B cell (primary cell): ENCODE measurements at regions not wholly inside any gene's neighbourhood (a gene's known extent, or its start where the extent isn't known, plus 50 kb on each side); places are given as distances from the start of the nearest gene placed in this dataset.

Experiments
- ATAC-seq: fragments of 200-7000 bp; cut with Tn5 transposase; one replicate; pipeline ENCODE4 v1.10.0; 2021; ENCODE audit warnings: low read depth, mild to moderate bottlenecking, moderate number of reproducible peaks, moderate library complexity
- CTCF ChIA-PET: fragments of 350-600 bp; sonication (Branson Sonifier 250); formaldehyde crosslinking; loops from one replicate; lab custom pipeline; 2021; ENCODE audit warnings: antibody characterized with exemption, inconsistent platforms; lab: Charles Lee
- POLR2A ChIA-PET: fragments of 350-600 bp; sonication (Branson Sonifier 250); formaldehyde crosslinking; loops from one replicate; lab custom pipeline; 2021; ENCODE audit warnings: antibody characterized with exemption; lab: Charles Lee
- DNase-seq: peaks from one replicate; pipeline ENCODE4 v3.0.0; 2013
- H2AFZ ChIP-seq: 2 replicates; pipeline ENCODE4 v1.6.1; 2012; ENCODE audit warnings: mild to moderate bottlenecking, low read depth, low read length; ENCODE audit not compliant: insufficient read depth, poor library complexity, severe bottlenecking
- H3K27ac ChIP-seq, 2 donors: 1 replicate in 1 of 2; 2 replicates in 1 of 2; pipeline ENCODE4 v1.5.1; 2012 to 2013; ENCODE audit warnings: low read length in 2 of 2, mild to moderate bottlenecking in 2 of 2, moderate library complexity in 1 of 2
- H3K27me3 ChIP-seq, 4 experiments: fragments of 200-600 bp in 1 of 4; sonication (generic) in 1 of 4; replicated peaks in 1 of 4; 1 replicate in 2 of 4; 2 replicates in 2 of 4; pipeline versions ENCODE4 v1.6.1 to v1.7.0; 2013 to 2016; ENCODE audit warnings: low read length in 3 of 4, mild to moderate bottlenecking in 2 of 4, mixed read lengths in 1 of 4, moderate library complexity in 1 of 4; ENCODE audit not compliant: insufficient read depth in 4 of 4, control insufficient read depth in 3 of 4; ENCODE audit errors: control extremely low read depth in 1 of 4
- H3K36me3 ChIP-seq, 2 experiments: replicated peaks in 1 of 2; 1 replicate in 1 of 2; 2 replicates in 1 of 2; pipeline versions ENCODE4 v1.6.1 to v1.7.1; 2013; ENCODE audit warnings: low read length in 1 of 2; ENCODE audit not compliant: insufficient read depth in 2 of 2, control insufficient read depth in 1 of 2; ENCODE audit errors: control extremely low read depth in 1 of 2, extremely low read depth in 1 of 2
- H3K4me1 ChIP-seq, 2 donors: fragments of 200-600 bp in 1 of 2; sonication (generic) in 1 of 2; 1 replicate in 1 of 2; 2 replicates in 1 of 2; pipeline versions ENCODE4 v1.5.1 to v1.6.1; 2013 to 2017; ENCODE audit warnings: low read length in 2 of 2; ENCODE audit not compliant: control insufficient read depth in 2 of 2, insufficient read depth in 2 of 2
- H3K4me2 ChIP-seq: replicated peaks from 2 replicates; pipeline ENCODE3; 2012; ENCODE audit warnings: mild to moderate bottlenecking, low read depth, low read length; ENCODE audit not compliant: poor library complexity, severe bottlenecking
- H3K4me3 ChIP-seq, 5 experiments: fragments of 200-600 bp in 1 of 5; sonication (generic) in 1 of 5; 1 replicate in 3 of 5; 2 replicates in 2 of 5; pipeline versions ENCODE4 v1.5.1 to v1.7.0; 2011 to 2016; ENCODE audit warnings: low read length in 4 of 5, mild to moderate bottlenecking in 4 of 5, low read depth in 2 of 5, control low read depth in 1 of 5, moderate library complexity in 1 of 5; ENCODE audit not compliant: insufficient read depth in 1 of 5; ENCODE audit errors: control extremely low read depth in 1 of 5, extremely low read depth in 1 of 5
- H3K79me2 ChIP-seq: fragments of 200-600 bp; sonication (generic); one replicate; pipeline ENCODE4 v1.6.0; 2016; ENCODE audit warnings: low read length; ENCODE audit not compliant: control insufficient read depth, insufficient read depth
- H3K9ac ChIP-seq: fragments of 200-600 bp; sonication (generic); 2 replicates; pipeline ENCODE4 v1.6.1; 2017; ENCODE audit warnings: mild to moderate bottlenecking, low read length, moderate library complexity
- H3K9me3 ChIP-seq, 3 donors: one replicate each; pipeline versions ENCODE4 v1.6.1 to v1.7.1; 2013; ENCODE audit warnings: low read length in 2 of 3; ENCODE audit not compliant: control insufficient read depth in 2 of 3, insufficient read depth in 1 of 3; ENCODE audit errors: control extremely low read depth in 1 of 3
- H4K20me1 ChIP-seq: 2 replicates; pipeline ENCODE4 v1.6.0; 2012; ENCODE audit warnings: mild to moderate bottlenecking, low read length; ENCODE audit not compliant: insufficient read depth, control insufficient read depth, poor library complexity, severe bottlenecking
- H3K27ac Mint-ChIP-seq: one replicate; pipeline ENCODE4 v1.8.0; 2021; ENCODE audit warnings: mixed read lengths
- H3K27me3 Mint-ChIP-seq: one replicate; pipeline ENCODE4 v1.8.0; 2021; ENCODE audit warnings: mixed read lengths
- H3K4me1 Mint-ChIP-seq: one replicate; pipeline ENCODE4 v1.8.0; 2021; ENCODE audit warnings: mixed read lengths
- H3K4me3 Mint-ChIP-seq: one replicate; pipeline ENCODE4 v1.8.0; 2021; ENCODE audit warnings: mixed read lengths
- H3K9me3 Mint-ChIP-seq: one replicate; pipeline ENCODE4 v1.8.0; 2022; ENCODE audit warnings: mixed read lengths; ENCODE audit not compliant: insufficient read depth
- CTCF ChIP-seq: fragments of 200-600 bp; IDR thresholded peaks from one replicate; pipeline ENCODE4 v1.8.0; 2022; ENCODE audit warnings: antibody characterized with exemption, mild to moderate bottlenecking
- EZH2 ChIP-seq: IDR thresholded peaks from 2 replicates; pipeline ENCODE4 v1.6.1; 2012; ENCODE audit warnings: borderline replicate concordance, low read depth, mild to moderate bottlenecking, moderate library complexity, low read length; ENCODE audit not compliant: insufficient read depth, poor library complexity, severe bottlenecking
- WGBS: methylation state at CpG from one replicate; pipeline ENCODE4 v1.1.5; 2013; ENCODE audit warnings: missing lambda C conversion rate; ENCODE audit not compliant: insufficient coverage; 5-methylcytosine and 5-hydroxymethylcytosine counted together
- intact Hi-C: fragments of 100-400 bp; cut with micrococcal nuclease; formaldehyde crosslinking; loops from one replicate; pipeline ENCODE4 v1.10.0; 2022

- POLR2A ChIA-PET: no interaction called here
- WGBS: no CpG with 5 or more reads among the region's 3 CpGs
These were observed 87.3 kb upstream of the ANXA1 start for GRCh38 chr9:73064315-73064714.

GRCh38 chr9:73061146-73061545 is 90.5 kb upstream of the ANXA1 start:
- DNase-seq (no peak), ATAC-seq (no peak)
- H3K4me3 Mint-ChIP-seq: no peak overlapping the region
- Histone ChIP-seq H3K4me1 (no peaks in the 10 kb centered on the region), H3K27ac (no peak overlapping the region), H3K79me2 (no peaks in the 10 kb centered on the region), H3K4me2 (no peak overlapping the region), H4K20me1 (no peaks in the 10 kb centered on the region), H3K27me3 (no peaks in the 10 kb centered on the region), H3K4me3 (no peak overlapping the region), H3K9ac (no peak overlapping the region), H2AFZ (no peak overlapping the region), H3K36me3 (no peaks in the 10 kb centered on the region), H3K9me3 (no peaks in the 10 kb centered on the region)
- 80% methylated on average over 1 of the region's 3 CpGs for WGBS
- ChIA-PET CTCF (interaction anchor here (1.0 to 2.0 kb wide), 2 partner anchors 19 to 38 kb away, joined by 4 to 5 read pairs; no protein-coding TSS in a partner anchor), POLR2A (no interaction called here)
- no peak overlapping the region for H3K27ac Mint-ChIP-seq
- intact Hi-C loops: no loop called here
- no peaks in the 10 kb centered on the region for H3K9me3 Mint-ChIP-seq
- peaks cover 4% of the 10 kb centered on the region for H3K4me1 Mint-ChIP-seq
- H3K27me3 Mint-ChIP-seq: peaks cover 4% of the 10 kb centered on the region
- no peak for TF ChIP-seq CTCF
- TF ChIP-seq EZH2: no peak

More at GRCh38 chr9:73064315-73064714, 87.3 kb upstream of the ANXA1 start:
- no peaks in the 10 kb centered on the region for H3K4me1 ChIP-seq
- ATAC-seq (no peak), DNase-seq (no peak)
- H3K27me3 ChIP-seq: peaks cover 0 to 6% (median 0%) of the 10 kb centered on the region in 4 experiments
- no peak overlapping the region for H3K4me3 ChIP-seq
- no peak overlapping the region for H3K9ac ChIP-seq
- Mint-ChIP-seq H3K4me3 (no peak overlapping the region), H3K27ac (no peak overlapping the region), H3K9me3 (no peaks in the 10 kb centered on the region), H3K27me3 (peaks cover 4% of the 10 kb centered on the region), H3K4me1 (peaks cover 4% of the 10 kb centered on the region)
- H3K27ac ChIP-seq: no peak overlapping the region
- CTCF ChIA-PET: no interaction called here
- H3K9me3 ChIP-seq: peaks cover 0 to 3% (median 0%) of the 10 kb centered on the region in 3 donors
- no peak overlapping the region for H2AFZ ChIP-seq
- H3K4me2 ChIP-seq: no peak overlapping the region
- intact Hi-C loops: no loop called here
- H3K36me3 ChIP-seq: no peaks in the 10 kb centered on the region
- no peaks in the 10 kb centered on the region for H3K79me2 ChIP-seq
- H4K20me1 ChIP-seq: no peaks in the 10 kb centered on the region
- TF ChIP-seq EZH2: no peak
- no peak for TF ChIP-seq CTCF
